Ramos (cell line): ENCODE measurements at regions not wholly inside any gene's neighbourhood (a gene's known extent, or its start where the extent isn't known, plus 50 kb on each side); places are given as distances from the start of the nearest gene placed in this dataset.

Experiments used
- in situ Hi-C: fragments of 300-500 bp; cut with MboI; formaldehyde crosslinking; loops from one replicate; pipeline ENCODE4 v1.14.3; 2022; ENCODE audit warnings: low sequenced_read_pairs; ENCODE audit not compliant: unreplicated experiment

GRCh38 chr18:44411976-44412375 is 268.7 kb upstream of the SETBP1 start:
- in situ Hi-C loops = no loop called here

GRCh38 chr18:44423814-44424644 is 256.7 kb upstream of the SETBP1 start:
- in situ Hi-C loops = no loop called here

GRCh38 chr18:44424645-44425035 is 256.0 kb upstream of the SETBP1 start:
- in situ Hi-C loops = no loop called here

GRCh38 chr18:44425161-44425560 is 255.5 kb upstream of the SETBP1 start:
- in situ Hi-C loops = no loop called here

- in situ Hi-C loops = no loop called here
Measured at GRCh38 chr18:44437603-44438002, 243.1 kb upstream of the SETBP1 start.

- in situ Hi-C loops = no loop called here
Measured at GRCh38 chr18:44450226-44450625, 230.5 kb upstream of the SETBP1 start.

- in situ Hi-C loops = no loop called here
Measured at GRCh38 chr18:44452346-44452745, 228.3 kb upstream of the SETBP1 start.

- in situ Hi-C loops = no loop called here
Measured at GRCh38 chr18:44453505-44453904, 227.2 kb upstream of the SETBP1 start.

GRCh38 chr18:44458777-44459176 is 221.9 kb upstream of the SETBP1 start:
- in situ Hi-C loops = no loop called here

- in situ Hi-C loops = no loop called here
Measured at GRCh38 chr18:44464398-44465180, 216.1 kb upstream of the SETBP1 start.

- in situ Hi-C loops = no loop called here
Measured at GRCh38 chr18:44465381-44465841, 215.3 kb upstream of the SETBP1 start.

- in situ Hi-C loops = no loop called here
Measured at GRCh38 chr18:44466997-44467396, 213.7 kb upstream of the SETBP1 start.

GRCh38 chr18:44467718-44468117 is 213.0 kb upstream of the SETBP1 start:
- in situ Hi-C loops = no loop called here

- in situ Hi-C loops = no loop called here
Measured at GRCh38 chr18:44473394-44474066, 207.2 kb upstream of the SETBP1 start.

GRCh38 chr18:44474067-44474411 is 206.6 kb upstream of the SETBP1 start:
- in situ Hi-C loops = no loop called here

GRCh38 chr18:44474591-44474990 is 206.1 kb upstream of the SETBP1 start:
- in situ Hi-C loops = no loop called here

- in situ Hi-C loops = no loop called here
Measured at GRCh38 chr18:44482761-44483160, 197.9 kb upstream of the SETBP1 start.

- in situ Hi-C loops = no loop called here
Measured at GRCh38 chr18:44495151-44495550, 185.5 kb upstream of the SETBP1 start.

- in situ Hi-C loops = no loop called here
Measured at GRCh38 chr18:44497311-44497710, 183.4 kb upstream of the SETBP1 start.

GRCh38 chr18:44497757-44498490 is 182.8 kb upstream of the SETBP1 start:
- in situ Hi-C loops = no loop called here
